ENCODE measurements at regions not wholly inside any gene's neighbourhood (a gene's known extent, or its start where the extent isn't known, plus 50 kb on each side); places are given as distances from the start of the nearest gene placed in this dataset.
"Not testable (repeated sequence)": the region's sequence is repeated elsewhere in the genome, so short reads cannot be mapped to it uniquely, and the experiment has no call there.

GRCh38 chr1:73854527-73854926, 343.4 kb downstream of the LRRIQ3 start:
- no peak for DNase-seq (ENCODE audit: low spot score)

GRCh38 chr1:73842436-73842835, 355.5 kb downstream of the LRRIQ3 start:
- no peak for DNase-seq (ENCODE audit: low spot score)

- no peak for DNase-seq (ENCODE audit: low spot score)
Observed at GRCh38 chr1:73839922-73840321, 358.1 kb downstream of the LRRIQ3 start.

GRCh38 chr1:73832276-73833181, 365.4 kb downstream of the LRRIQ3 start:
- DNase-seq (ENCODE audit: low spot score): no peak

GRCh38 chr1:73827283-73827682, 370.7 kb downstream of the LRRIQ3 start:
- not testable (repeated sequence) for DNase-seq (ENCODE audit: low spot score)

GRCh38 chr1:73824065-73824464, 373.9 kb downstream of the LRRIQ3 start:
- no peak for DNase-seq (ENCODE audit: low spot score)

- no peak for DNase-seq (ENCODE audit: low spot score)
Observed at GRCh38 chr1:73821520-73821919, 376.5 kb downstream of the LRRIQ3 start.

- DNase-seq (ENCODE audit: low spot score): no peak
Observed at GRCh38 chr1:73820843-73821242, 377.1 kb downstream of the LRRIQ3 start.

GRCh38 chr1:73813716-73814115, 384.3 kb downstream of the LRRIQ3 start:
- DNase-seq (ENCODE audit: low spot score): no peak

- DNase-seq (ENCODE audit: low spot score): no peak
Observed at GRCh38 chr1:73813236-73813635, 384.7 kb downstream of the LRRIQ3 start.

- DNase-seq (ENCODE audit: low spot score): no peak
Observed at GRCh38 chr1:73811798-73812197, 386.2 kb downstream of the LRRIQ3 start.

GRCh38 chr1:73804935-73805334, 393.0 kb downstream of the LRRIQ3 start:
- no peak for DNase-seq (ENCODE audit: low spot score)

GRCh38 chr1:73803380-73803779, 394.6 kb downstream of the LRRIQ3 start:
- no peak for DNase-seq (ENCODE audit: low spot score)

- DNase-seq (ENCODE audit: low spot score): no peak
Observed at GRCh38 chr1:73801912-73802429, 396.0 kb downstream of the LRRIQ3 start.

- no peak for DNase-seq (ENCODE audit: low spot score)
Observed at GRCh38 chr1:73800376-73800775, 397.6 kb downstream of the LRRIQ3 start.

- no peak for DNase-seq (ENCODE audit: low spot score)
Observed at GRCh38 chr1:73789965-73790364, 408.0 kb downstream of the LRRIQ3 start.

GRCh38 chr1:73784026-73784425, 413.9 kb downstream of the LRRIQ3 start:
- DNase-seq (ENCODE audit: low spot score): no peak

- no peak for DNase-seq (ENCODE audit: low spot score)
Observed at GRCh38 chr1:73783352-73783751, 414.6 kb downstream of the LRRIQ3 start.

- DNase-seq (ENCODE audit: low spot score): peak; percentile 21
Observed at GRCh38 chr1:73782901-73783300, 415.1 kb downstream of the LRRIQ3 start.

GRCh38 chr1:73781251-73781650, 416.7 kb downstream of the LRRIQ3 start:
- DNase-seq (ENCODE audit: low spot score): peak; percentile 10

- no peak for DNase-seq (ENCODE audit: low spot score)
Observed at GRCh38 chr1:73778471-73778870, 419.5 kb downstream of the LRRIQ3 start.

GRCh38 chr1:73775896-73776295, 422.1 kb downstream of the LRRIQ3 start:
- no peak for DNase-seq (ENCODE audit: low spot score)

GRCh38 chr1:73772941-73773340, 425.0 kb downstream of the LRRIQ3 start:
- DNase-seq (ENCODE audit: low spot score): no peak

- no peak for DNase-seq (ENCODE audit: low spot score)
Observed at GRCh38 chr1:73771396-73771795, 426.6 kb downstream of the LRRIQ3 start.
